NCI-H1048 (cell line): ENCODE measurements at regions not wholly inside any gene's neighbourhood (a gene's known extent, or its start where the extent isn't known, plus 50 kb on each side); places are given as distances from the start of the nearest gene placed in this dataset.
A peak's percentile ranks its signal among the peaks of the same experiment; 100 is the strongest.
"Not testable (repeated sequence)": the region's sequence is repeated elsewhere in the genome, so short reads cannot be mapped to it uniquely, and the experiment has no call there.

Experiments
- DNase-seq: peaks from one replicate; lab custom pipeline; 2025; lab: John Stamatoyannopoulos, UW

GRCh38 chr3:194867270-194867983 lies 181.7 kb downstream of the FAM43A start:
- no peak for DNase-seq

- no peak for DNase-seq
These were observed 183.1 kb downstream of the FAM43A start for GRCh38 chr3:194868831-194869230.

- no peak for DNase-seq
These were observed 183.9 kb downstream of the FAM43A start for GRCh38 chr3:194869482-194870169.

- no peak for DNase-seq
These were observed 184.9 kb downstream of the FAM43A start for GRCh38 chr3:194870394-194871110.

- peak; percentile 39 for DNase-seq
These were observed 185.6 kb downstream of the FAM43A start for GRCh38 chr3:194871143-194871863.

- DNase-seq = no peak
These were observed 186.4 kb downstream of the FAM43A start for GRCh38 chr3:194871864-194872668.

- no peak for DNase-seq
These were observed 186.9 kb downstream of the FAM43A start for GRCh38 chr3:194872669-194872977.

- not testable (repeated sequence) for DNase-seq
These were observed 187.8 kb downstream of the FAM43A start for GRCh38 chr3:194873474-194873873.

- DNase-seq = no peak
These were observed 188.5 kb downstream of the FAM43A start for GRCh38 chr3:194874206-194874605.

- no peak for DNase-seq
These were observed 189.1 kb downstream of the FAM43A start for GRCh38 chr3:194874783-194875182.

- no peak for DNase-seq
These were observed 190.1 kb downstream of the FAM43A start for GRCh38 chr3:194875581-194876402.

- DNase-seq = no peak
These were observed 190.9 kb downstream of the FAM43A start for GRCh38 chr3:194876403-194877095.

GRCh38 chr3:194877291-194878119 lies 191.8 kb downstream of the FAM43A start:
- no peak for DNase-seq

- no peak for DNase-seq
These were observed 193.6 kb downstream of the FAM43A start for GRCh38 chr3:194879126-194879877.

- no peak for DNase-seq
These were observed 194.6 kb downstream of the FAM43A start for GRCh38 chr3:194879991-194880939.

GRCh38 chr3:194880940-194881925 lies 195.6 kb downstream of the FAM43A start:
- no peak for DNase-seq
